Muscle layer of colon (tissue), 2 donors: ENCODE measurements at regions not wholly inside any gene's neighbourhood (a gene's known extent, or its start where the extent isn't known, plus 50 kb on each side); places are given as distances from the start of the nearest gene placed in this dataset.

Source experiments
- H3K27ac ChIP-seq: one replicate; pipeline ENCODE4 v1.7.0; 2013; ENCODE audit warnings: low read depth, mild to moderate bottlenecking, low read length, moderate library complexity
- H3K27me3 ChIP-seq, 2 donors: one replicate each; pipeline ENCODE4 v1.7.0; 2013; ENCODE audit warnings: low read length in 2 of 2, mild to moderate bottlenecking in 2 of 2; ENCODE audit not compliant: insufficient read depth in 2 of 2, control insufficient read depth in 1 of 2
- H3K36me3 ChIP-seq: one replicate; pipeline ENCODE4 v1.7.0; 2013; ENCODE audit warnings: mild to moderate bottlenecking, low read length; ENCODE audit not compliant: insufficient read depth
- H3K4me1 ChIP-seq: one replicate; pipeline ENCODE4 v1.7.0; 2013; ENCODE audit warnings: mild to moderate bottlenecking, low read length; ENCODE audit not compliant: insufficient read depth
- H3K4me3 ChIP-seq, 2 donors: one replicate each; pipeline ENCODE4 v1.7.0; 2013; ENCODE audit warnings: low read length in 2 of 2, low read depth in 1 of 2, mild to moderate bottlenecking in 1 of 2, moderate library complexity in 1 of 2
- H3K9ac ChIP-seq: one replicate; pipeline ENCODE4 v1.7.0; 2013; ENCODE audit warnings: low read length
- H3K9me3 ChIP-seq: one replicate; pipeline ENCODE4 v1.7.0; 2013; ENCODE audit warnings: mild to moderate bottlenecking, low read length
- donor health status: abdominal sarcoma.
- donor health status: Adenocarcinoma of cecum.

GRCh38 chr4:11730545-11730944, 301.9 kb upstream of the HS3ST1 start:
- Histone ChIP-seq H3K9me3 (no peaks in the 10 kb centered on the region), H3K4me1 (no peaks in the 10 kb centered on the region), H3K27ac (no peak overlapping the region), H3K4me3 (no peak overlapping the region), H3K27me3 (no peaks in the 10 kb centered on the region), H3K9ac (no peak overlapping the region), H3K36me3 (no peaks in the 10 kb centered on the region)

- H3K36me3 ChIP-seq, result no peaks in the 10 kb centered on the region
- no peak overlapping the region for H3K27ac ChIP-seq
- H3K27me3 ChIP-seq, result no peaks in the 10 kb centered on the region
- H3K9ac ChIP-seq, result no peak overlapping the region
- H3K4me3 ChIP-seq, result no peak overlapping the region
- H3K9me3 ChIP-seq, result no peaks in the 10 kb centered on the region
- H3K4me1 ChIP-seq, result no peaks in the 10 kb centered on the region
Observed at GRCh38 chr4:11729548-11729947, 300.9 kb upstream of the HS3ST1 start.

GRCh38 chr4:11727903-11728564, 299.3 kb upstream of the HS3ST1 start:
- no peaks in the 10 kb centered on the region for H3K4me1 ChIP-seq
- H3K27ac ChIP-seq, result no peak overlapping the region
- no peaks in the 10 kb centered on the region for H3K27me3 ChIP-seq
- H3K36me3 ChIP-seq, result no peaks in the 10 kb centered on the region
- H3K9me3 ChIP-seq, result no peaks in the 10 kb centered on the region
- H3K4me3 ChIP-seq, result no peak overlapping the region
- no peak overlapping the region for H3K9ac ChIP-seq

- H3K9ac ChIP-seq, result no peak overlapping the region
- H3K9me3 ChIP-seq, result no peaks in the 10 kb centered on the region
- H3K36me3 ChIP-seq, result no peaks in the 10 kb centered on the region
- H3K27me3 ChIP-seq, result no peaks in the 10 kb centered on the region
- no peak overlapping the region for H3K4me3 ChIP-seq
- H3K4me1 ChIP-seq, result no peaks in the 10 kb centered on the region
- H3K27ac ChIP-seq, result no peak overlapping the region
Observed at GRCh38 chr4:11724731-11725130, 296.0 kb upstream of the HS3ST1 start.

DNA sequence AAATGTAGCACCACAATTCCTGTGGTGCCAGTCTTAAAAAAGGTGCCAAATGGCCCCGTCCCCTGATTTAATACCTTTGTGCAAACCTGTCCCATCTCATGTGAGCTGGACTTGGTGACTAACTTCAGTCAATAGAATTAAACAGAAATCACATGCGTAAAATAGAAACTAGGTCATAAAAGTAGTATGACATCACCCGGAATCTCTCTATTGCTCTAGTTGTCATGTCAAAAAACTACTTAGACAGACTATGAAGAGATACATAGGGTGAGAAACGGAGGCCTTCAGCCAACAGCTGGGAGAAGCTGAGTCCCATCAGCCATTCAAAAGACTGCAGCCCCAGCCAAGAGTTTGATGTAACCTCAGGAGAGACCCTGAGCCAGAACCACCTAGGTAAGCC, 293.5 kb upstream of the HS3ST1 start:
- no peaks in the 10 kb centered on the region for H3K4me1 ChIP-seq
- no peaks in the 10 kb centered on the region for H3K9me3 ChIP-seq
- H3K27me3 ChIP-seq, result no peaks in the 10 kb centered on the region
- H3K4me3 ChIP-seq, result no peak overlapping the region
- no peak overlapping the region for H3K27ac ChIP-seq
- H3K9ac ChIP-seq, result no peak overlapping the region
- H3K36me3 ChIP-seq, result no peaks in the 10 kb centered on the region

DNA sequence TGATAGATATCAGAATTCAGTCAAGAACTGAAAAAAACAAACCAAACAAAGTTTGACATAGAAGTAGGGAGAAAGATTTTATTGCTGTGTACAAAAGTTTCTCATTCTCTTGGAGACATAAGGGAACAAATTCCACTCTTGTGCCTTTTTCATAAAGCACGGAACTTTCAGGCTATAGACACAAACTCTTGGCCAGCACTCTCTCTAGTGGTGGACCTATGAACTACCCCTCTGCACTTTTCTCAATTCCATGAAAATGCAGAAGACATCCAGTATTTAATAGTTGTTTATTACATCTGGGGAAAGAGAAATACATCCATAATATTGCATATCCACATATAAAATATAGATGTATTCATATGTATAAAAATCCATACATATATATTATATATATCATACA, 291.6 kb upstream of the HS3ST1 start:
- no peak overlapping the region for H3K27ac ChIP-seq
- no peak overlapping the region for H3K9ac ChIP-seq
- H3K9me3 ChIP-seq, result no peaks in the 10 kb centered on the region
- H3K4me3 ChIP-seq, result no peak overlapping the region
- no peaks in the 10 kb centered on the region for H3K4me1 ChIP-seq
- no peaks in the 10 kb centered on the region for H3K27me3 ChIP-seq
- H3K36me3 ChIP-seq, result no peaks in the 10 kb centered on the region

GRCh38 chr4:11719879-11720278, 291.2 kb upstream of the HS3ST1 start:
- H3K4me1 ChIP-seq, result no peaks in the 10 kb centered on the region
- no peaks in the 10 kb centered on the region for H3K36me3 ChIP-seq
- no peak overlapping the region for H3K27ac ChIP-seq
- H3K4me3 ChIP-seq, result no peak overlapping the region
- H3K9ac ChIP-seq, result no peak overlapping the region
- H3K9me3 ChIP-seq, result no peaks in the 10 kb centered on the region
- no peaks in the 10 kb centered on the region for H3K27me3 ChIP-seq

DNA sequence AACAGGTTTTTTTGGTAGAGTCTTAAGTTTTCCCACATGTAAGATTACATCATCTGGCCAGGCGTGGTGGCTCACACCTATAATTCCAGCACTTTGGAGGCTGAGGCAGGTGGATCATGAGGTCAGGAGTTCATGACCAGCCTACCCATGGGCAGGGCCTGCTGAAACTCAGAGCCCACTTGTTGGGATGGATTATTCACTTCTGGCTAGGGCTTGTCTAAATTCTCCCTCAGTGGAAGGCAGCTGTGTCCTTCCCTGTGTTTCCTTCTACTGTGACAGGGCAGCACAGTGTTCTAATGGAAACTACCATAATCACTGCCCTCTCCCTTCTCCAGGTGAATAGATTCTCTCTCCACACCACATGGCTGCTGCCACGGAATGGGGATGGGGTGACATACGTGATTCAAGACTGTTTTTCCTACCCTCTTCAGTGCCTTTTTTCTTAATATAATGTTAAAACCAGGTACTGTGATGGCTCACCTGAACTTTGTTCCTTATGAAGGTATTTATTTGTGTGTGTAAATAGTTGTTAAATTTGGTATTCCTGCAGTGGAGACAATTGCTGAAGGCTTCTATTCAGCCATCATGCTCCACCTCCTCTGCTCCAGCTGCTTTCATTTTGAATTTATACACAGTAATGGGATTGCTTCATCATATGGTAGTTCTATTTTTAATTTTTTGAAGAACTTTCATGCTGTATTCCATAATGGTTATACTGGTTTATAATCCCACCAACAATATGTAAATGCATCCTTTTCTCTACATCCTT, 287.2 kb upstream of the HS3ST1 start:
- Histone ChIP-seq H3K9me3 (no peaks in the 10 kb centered on the region), H3K4me3 (no peak overlapping the region), H3K27me3 (no peaks in the 10 kb centered on the region), H3K27ac (no peak overlapping the region), H3K36me3 (no peaks in the 10 kb centered on the region), H3K4me1 (no peaks in the 10 kb centered on the region), H3K9ac (no peak overlapping the region)

DNA sequence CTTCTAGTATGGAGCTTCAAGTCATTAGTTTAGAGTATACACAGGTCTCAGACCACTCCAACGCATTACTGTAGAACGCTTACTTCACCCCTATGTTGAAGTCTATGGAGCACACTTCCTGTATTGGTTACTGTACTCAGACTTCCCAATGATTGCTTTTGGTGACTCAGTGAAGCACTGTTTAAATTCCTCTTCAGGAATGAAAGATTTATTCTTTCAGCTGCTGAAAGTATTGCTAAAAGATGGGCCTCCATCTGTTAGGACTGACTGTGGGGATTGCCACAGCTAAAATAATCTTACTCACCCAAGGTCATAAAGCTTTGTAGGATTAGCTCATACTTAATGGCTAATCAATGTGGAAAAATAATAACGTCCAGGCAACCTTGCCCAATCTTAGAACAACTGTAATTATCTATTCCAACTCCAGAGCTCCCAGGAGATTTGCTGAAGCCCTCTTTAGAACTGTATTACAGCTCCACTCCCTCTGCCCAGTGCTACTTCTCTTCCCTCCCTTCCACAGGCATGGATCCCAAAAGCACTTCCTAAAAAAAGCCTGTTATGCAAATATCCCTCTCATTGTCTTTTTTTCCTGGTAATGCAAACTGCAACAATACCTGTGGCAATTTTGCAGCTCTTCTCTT, 281.9 kb upstream of the HS3ST1 start:
- H3K4me3 ChIP-seq, result no peak overlapping the region
- no peak overlapping the region for H3K9ac ChIP-seq
- no peak overlapping the region for H3K27ac ChIP-seq
- no peaks in the 10 kb centered on the region for H3K9me3 ChIP-seq
- no peaks in the 10 kb centered on the region for H3K36me3 ChIP-seq
- no peaks in the 10 kb centered on the region for H3K4me1 ChIP-seq
- no peaks in the 10 kb centered on the region for H3K27me3 ChIP-seq

GRCh38 chr4:11704186-11704830, 275.6 kb upstream of the HS3ST1 start:
- Histone ChIP-seq H3K4me1 (no peaks in the 10 kb centered on the region), H3K9ac (no peak overlapping the region), H3K27ac (no peak overlapping the region), H3K4me3 (no peak overlapping the region), H3K27me3 (no peaks in the 10 kb centered on the region), H3K9me3 (no peaks in the 10 kb centered on the region), H3K36me3 (no peaks in the 10 kb centered on the region)

DNA sequence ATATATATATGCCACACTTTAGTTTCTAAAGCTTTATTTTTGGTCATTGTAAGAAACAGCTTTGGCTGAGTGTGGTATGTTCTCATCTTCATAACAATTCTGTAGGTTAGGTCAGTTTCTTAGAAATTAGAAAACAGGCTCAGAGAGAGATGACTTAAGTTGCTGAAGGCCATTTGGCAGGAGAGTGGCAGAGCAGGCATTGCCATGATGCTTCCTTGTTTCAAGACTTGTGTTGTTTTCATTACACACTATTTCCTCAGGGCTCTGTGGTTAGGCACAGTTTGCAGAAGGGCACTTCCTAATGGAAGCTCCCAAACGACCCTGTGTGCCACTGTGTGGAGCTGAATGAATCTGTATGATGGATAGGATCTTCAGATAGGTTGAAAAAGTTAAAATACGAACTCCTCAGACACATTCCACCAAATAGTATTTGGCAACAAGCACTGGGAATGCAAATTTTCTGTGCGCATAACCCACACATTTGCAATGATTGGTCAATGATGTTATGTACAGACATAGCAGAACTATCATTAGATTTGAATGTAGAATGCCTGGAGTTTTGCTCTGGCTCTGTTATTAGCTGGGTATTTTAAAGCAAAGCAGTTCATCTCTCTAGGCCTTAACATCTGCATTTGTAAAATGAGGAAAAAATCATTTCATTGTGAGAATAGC, 274.3 kb upstream of the HS3ST1 start:
- H3K36me3 ChIP-seq, result no peaks in the 10 kb centered on the region
- no peak overlapping the region for H3K27ac ChIP-seq
- H3K4me3 ChIP-seq, result no peak overlapping the region
- no peaks in the 10 kb centered on the region for H3K9me3 ChIP-seq
- no peaks in the 10 kb centered on the region for H3K4me1 ChIP-seq
- no peaks in the 10 kb centered on the region for H3K27me3 ChIP-seq
- H3K9ac ChIP-seq, result no peak overlapping the region
